Superior temporal gyrus (tissue), 1 donor: ENCODE measurements at regions not wholly inside any gene's neighbourhood (a gene's known extent, or its start where the extent isn't known, plus 50 kb on each side); places are given as distances from the start of the nearest gene placed in this dataset.
A peak's percentile ranks its signal among the peaks of the same experiment; 100 is the strongest.
"Not testable (repeated sequence)": the region's sequence is repeated elsewhere in the genome, so short reads cannot be mapped to it uniquely, and the experiment has no call there.

ENCODE experiments used
- DNase-seq: peaks from one replicate; pipeline ENCODE4 v3.0.0-alpha.2; 2016; ENCODE audit errors: extremely low spot score

GRCh38 chr6:5898102-5898501, 108.6 kb downstream of the NRN1 start:
- no peak for DNase-seq

DNA sequence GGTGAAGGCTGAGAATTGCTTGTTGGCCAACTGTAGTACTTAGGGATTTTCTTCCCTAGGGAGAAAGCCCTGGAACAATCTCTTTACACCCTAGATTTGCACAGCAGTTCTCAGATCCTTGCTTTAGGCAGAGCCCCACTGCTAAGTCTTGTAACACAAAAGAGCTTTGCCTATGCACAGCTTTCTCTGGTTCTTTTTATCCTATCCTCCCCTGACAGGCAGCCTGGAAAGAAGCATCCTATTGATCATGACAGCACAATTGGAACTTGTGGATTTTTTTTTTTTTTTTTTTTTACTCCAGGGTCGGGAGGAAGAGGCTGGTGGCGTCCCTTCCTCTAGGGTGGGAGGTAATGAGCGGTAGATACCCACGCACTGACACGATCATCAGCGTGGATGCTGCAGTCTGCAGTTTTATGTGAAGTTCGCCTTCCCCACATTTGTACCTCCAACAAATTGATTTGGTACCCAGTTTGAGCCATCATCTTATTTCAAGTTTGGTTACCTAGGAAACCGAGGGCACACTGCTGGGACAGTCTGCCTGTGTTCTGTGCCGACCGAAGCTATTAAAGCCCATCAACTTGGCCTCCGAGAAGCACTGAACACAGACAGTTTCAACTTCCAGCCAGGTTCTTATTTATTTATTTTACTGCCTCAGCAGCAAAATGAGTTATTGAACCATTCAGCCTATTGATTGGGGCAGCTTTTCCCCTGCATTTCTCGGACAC, 110.1 kb downstream of the NRN1 start:
- DNase-seq: no peak

GRCh38 chr6:5894357-5894756, 112.4 kb downstream of the NRN1 start:
- no peak for DNase-seq

GRCh38 chr6:5893295-5893694, 113.4 kb downstream of the NRN1 start:
- no peak for DNase-seq

DNA sequence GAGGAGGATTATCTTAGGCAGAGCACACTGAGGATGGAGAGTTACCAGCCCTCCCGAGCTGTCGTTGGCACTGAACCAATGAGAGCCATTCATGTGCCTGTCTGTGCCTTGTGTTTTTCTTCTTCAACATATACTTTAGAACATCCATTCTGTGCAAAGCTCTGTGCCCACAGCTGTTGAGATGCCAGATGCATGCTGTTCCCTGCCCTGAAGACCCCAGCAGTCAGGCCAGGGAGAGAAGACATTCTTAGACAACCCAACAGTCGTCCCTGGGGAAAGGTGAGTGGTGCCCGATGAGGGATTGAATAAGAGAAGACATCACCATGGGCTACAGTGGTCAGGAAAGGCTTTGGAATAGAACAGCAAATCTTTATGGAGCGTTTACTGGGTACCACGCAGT, 114.1 kb downstream of the NRN1 start:
- DNase-seq: no peak

GRCh38 chr6:5878792-5879191, 127.9 kb downstream of the NRN1 start:
- DNase-seq: no peak

DNA sequence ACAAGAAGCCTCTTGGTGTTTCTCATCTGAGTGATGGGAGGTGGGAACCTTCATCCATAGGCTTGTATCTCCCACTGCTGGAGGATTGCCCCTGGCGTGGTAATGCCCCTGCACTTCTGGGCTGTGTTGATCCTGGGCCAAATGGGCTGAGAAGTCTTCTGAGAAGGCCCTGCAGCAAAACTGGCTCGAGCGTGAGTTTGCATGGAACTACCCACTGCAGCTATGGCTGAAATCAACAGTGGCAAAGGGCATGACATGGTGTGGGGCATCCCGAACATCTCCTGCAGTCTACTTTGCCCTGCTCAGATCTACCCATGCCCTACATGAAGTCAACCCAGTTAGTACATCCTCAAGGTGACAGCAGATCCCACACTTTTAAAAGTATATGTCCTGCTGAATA, 130.6 kb downstream of the NRN1 start:
- DNase-seq: no peak

DNA sequence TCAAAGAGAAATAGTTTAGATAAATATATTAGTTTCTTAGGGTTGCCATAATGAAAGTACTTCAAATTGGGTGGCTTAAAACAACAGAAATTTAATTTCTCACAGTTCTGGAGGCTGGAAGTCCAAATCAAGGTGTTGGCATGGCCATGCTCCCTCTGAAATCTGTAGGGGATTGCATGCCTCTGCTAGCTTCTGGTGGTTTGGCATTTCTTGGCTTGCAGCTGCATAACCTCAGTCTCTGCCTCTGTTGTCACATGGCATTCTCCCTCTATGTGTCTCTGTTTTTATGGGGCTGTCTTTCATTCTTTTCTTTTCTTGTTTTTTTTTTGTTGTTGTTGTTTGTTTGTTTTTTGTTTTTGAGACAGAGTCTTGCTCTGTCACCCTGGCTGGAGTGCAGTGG, 132.7 kb downstream of the NRN1 start:
- not testable (repeated sequence) for DNase-seq

- DNase-seq: no peak
Measured at GRCh38 chr6:5871296-5871695, 135.4 kb downstream of the NRN1 start.

DNA sequence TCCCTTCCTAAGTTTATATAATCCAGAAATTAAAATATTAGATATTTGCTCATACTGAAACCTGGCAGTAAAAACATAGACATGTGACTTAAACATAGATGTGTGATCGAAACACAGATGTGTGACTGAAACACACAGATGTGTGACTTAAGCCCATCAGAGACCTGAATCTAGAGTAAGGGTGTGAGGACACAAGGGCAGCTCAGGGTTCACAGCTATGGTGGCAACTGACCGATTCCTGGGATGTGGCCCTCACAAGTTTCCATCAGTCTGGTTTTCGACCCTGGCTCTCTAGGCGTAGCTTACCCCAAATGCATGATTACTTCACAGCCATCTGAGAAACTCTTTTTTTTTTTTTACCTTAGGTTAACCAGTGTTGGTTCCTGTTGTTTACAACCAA, 137.0 kb downstream of the NRN1 start:
- no peak for DNase-seq

DNA sequence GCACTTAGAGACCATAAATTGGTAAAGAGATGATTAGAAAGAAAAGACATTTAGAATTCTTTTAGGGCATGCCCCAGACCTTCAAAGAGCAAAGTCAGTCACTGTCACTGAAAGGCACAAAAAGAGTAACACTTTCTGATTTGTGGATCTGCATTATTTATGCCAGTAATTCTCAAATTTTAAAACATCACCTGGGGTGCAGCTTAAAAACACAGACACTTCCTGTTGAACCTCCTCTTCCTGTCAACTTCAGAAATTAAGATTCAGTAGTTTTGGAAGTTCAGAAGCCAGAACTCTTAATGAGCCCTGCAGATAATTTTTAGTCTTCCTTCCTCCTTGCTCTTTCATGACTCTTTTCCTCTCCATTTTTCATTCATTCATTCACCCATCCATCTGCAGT, 137.5 kb downstream of the NRN1 start:
- DNase-seq: no peak

- peak; percentile 42 for DNase-seq
Measured at GRCh38 chr6:5866547-5867051, 140.1 kb downstream of the NRN1 start.

DNA sequence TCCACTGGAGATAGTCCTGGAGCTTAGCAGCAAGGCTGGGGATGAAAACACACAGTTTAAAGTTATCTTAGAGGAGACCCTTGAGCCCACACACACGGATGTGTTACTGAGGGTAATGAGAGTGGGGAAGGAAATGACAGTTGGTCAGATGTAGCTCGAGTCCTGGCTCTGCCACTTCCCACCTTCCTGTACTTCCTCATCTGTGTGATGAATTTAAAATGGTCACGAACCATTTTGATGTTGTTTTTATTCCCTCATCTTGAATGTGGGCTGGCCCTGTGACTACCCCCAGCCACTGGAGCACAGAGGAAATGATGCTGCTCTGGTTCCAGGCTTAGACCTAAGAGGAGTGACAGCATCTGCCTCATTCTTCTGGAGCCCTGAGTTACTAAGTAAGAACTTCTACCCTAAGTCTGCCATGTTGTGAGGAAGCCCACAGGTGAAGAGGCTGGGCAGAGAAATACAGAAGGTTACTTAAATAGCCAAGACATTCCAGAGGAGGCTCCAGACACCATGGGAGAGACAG, 141.2 kb downstream of the NRN1 start:
- DNase-seq: no peak

GRCh38 chr6:5860849-5861248, 145.9 kb downstream of the NRN1 start:
- no peak for DNase-seq

- DNase-seq: peak; percentile 32
Measured at GRCh38 chr6:5855787-5856470, 150.8 kb downstream of the NRN1 start.

GRCh38 chr6:5854899-5855298, 151.8 kb downstream of the NRN1 start:
- no peak for DNase-seq

DNA sequence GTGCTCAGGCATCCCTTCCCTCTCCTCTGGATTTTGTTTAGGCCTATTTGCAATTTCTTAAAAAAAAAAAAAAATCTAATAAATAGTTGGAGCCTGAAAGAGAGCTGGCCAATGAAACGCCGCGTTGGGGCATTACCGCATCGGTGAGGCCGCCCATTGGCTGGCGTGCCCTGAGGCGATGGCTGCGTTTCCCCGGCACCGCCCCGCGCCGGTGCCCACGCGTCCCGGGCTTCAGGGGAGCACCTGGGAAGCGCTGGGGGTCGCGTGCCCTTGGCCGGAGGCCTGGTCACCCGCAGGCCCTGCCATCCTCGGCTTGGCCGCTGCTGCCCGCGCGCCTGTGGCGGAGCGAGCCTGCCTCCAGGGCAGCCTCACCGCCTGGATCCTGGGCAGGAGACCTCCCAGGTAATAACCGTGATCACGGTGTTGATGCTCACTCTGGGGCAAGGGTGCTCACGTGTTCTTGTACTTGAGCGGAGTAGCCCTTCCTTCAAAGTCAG, 155.4 kb downstream of the NRN1 start:
- DNase-seq: peak; percentile 75

DNA sequence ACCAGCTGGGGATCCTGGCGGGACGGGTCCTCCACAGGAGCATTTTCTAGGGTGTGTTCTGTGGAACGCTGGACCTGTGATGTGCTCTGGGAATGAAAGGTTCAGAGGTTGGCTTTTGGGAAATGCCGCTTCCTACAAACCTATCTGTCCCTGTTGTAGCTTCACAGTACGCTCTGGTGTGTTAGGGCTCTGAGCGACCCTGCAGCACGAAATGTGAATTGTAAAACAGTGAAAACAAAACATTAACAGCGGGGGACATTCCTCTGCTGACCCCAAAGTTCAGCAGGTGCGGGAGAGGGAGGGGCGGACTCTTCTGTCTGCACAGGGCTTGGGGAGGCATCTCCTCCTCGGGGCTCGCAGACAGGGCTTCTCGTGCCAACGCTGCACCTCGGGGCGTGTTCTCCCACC, 155.9 kb downstream of the NRN1 start:
- DNase-seq: no peak

DNA sequence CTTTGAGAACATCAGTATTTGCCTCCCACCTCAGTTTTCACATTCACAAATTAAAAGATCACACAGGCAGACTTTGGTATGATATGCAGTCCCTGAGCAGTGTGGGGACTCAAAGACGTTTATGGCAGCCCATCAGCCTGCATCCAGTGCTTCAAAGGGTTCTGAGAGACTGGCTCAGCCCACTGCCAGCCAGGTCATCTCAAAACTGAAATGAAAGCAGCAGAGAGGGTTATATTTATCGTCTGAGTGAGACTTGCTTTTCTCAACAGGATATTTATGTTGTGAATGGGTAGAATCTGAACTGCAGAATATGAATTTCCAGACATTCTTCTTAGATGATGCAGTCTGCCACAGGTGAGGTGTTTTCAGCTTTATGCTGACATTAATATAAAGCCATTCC, 159.8 kb downstream of the NRN1 start:
- no peak for DNase-seq

DNA sequence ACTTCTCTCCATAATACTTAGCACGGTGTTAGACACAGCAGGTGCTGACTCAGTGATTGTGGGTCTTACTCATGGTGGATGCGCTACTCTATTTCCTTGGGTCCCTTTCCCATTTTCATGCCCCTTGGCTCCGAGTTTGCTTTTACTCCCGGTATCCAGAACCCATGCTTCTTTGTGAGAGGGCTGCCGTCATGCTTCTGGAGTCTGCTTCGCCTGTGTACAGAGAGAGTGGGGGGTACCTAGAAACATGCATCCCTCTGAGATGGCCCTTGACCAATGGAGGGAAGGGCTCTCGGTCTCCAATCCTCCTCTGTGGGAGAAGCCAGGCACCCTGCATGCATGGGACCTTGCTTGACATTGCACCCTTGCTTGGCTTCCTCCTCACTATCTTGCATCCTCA, 160.4 kb downstream of the NRN1 start:
- no peak for DNase-seq

DNA sequence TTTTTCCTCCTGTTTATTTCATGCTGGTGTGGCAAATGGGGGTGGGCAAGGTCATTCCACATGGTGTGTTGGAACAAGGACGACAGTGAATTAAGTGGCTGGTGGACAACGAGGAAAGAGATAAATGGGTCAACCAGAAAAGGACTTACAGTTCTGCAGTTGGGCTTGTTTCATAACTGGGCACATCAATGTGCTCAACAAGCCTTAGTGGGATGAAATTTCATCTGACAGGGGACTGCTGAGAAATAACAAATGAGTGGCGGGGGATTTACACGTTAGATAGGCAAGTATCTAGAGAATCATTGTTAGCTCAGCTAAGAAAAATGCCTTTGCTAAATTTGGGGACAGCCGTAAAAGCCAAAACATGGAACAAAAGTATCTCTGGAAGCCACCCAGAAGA, 163.6 kb downstream of the NRN1 start:
- DNase-seq: no peak

DNA sequence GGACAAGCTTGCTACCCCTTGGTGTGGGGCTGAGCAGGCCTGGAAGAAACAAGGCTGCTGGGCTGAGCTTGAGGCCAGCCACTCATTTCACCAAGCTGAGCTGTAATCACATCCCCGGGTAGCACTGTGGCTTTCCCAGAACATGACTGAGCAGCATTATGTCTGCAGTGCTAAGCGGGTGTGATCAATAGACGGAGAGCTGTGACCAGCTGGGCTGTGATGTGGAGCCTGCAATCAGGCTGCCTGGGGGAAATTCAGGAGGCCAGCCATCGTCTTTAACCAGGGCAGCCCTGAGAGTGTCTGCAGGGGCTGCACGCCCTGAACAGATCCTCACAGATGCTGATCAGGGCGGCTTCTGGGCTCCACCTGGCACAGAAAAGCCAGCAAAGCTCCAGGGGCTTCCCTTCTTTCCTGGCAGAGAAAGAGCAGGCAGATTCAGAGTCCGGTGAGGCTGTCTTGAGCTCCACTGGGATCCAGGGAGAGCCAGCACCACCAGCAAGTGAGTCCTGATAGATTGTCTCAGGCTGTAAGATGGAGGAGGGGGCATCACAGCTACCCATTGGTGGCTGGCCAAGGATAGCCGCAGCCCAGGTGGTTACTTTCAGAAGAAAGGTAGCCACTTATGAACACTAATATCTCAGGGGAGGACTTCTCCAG, 165.9 kb downstream of the NRN1 start:
- DNase-seq: no peak
